22Rv1 (cell line): ENCODE measurements at regions not wholly inside any gene's neighbourhood (a gene's known extent, or its start where the extent isn't known, plus 50 kb on each side); places are given as distances from the start of the nearest gene placed in this dataset.

Experiments
- H3K27ac ChIP-seq: fragments of 450-650 bp; 2 replicates; pipeline ENCODE4 v1.5.1; 2017
- CTCF ChIP-seq: fragments of 450-650 bp; IDR thresholded peaks from 2 replicates; pipeline ENCODE4 v1.5.1; 2017; ENCODE audit warnings: mild to moderate bottlenecking
- ZFX ChIP-seq: fragments of 450-650 bp; IDR thresholded peaks from 2 replicates; pipeline ENCODE4 v1.6.1; 2017; ENCODE audit warnings: antibody characterized with exemption, borderline replicate concordance

DNA sequence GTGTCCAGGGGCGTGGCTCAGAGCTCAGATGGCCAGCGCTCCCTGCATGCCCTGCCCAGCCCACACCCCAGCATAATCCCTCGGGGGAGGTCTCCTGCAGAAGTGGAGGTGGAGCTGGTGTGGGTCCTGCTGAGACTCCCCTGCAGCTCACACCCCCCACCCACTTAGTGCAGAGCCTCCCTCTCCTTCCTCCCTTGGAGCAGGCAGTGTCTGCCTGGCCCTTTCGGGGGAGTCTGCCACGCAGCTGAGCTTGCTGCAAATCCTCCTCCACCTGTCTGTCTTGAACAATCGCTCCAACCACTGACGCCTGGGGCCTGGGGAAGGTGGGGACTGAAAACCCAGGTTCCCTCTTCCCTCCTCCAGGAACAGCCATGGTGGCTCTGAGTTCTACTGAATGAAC lies 219.7 kb upstream of the PPP2R2D start:
- H3K27ac ChIP-seq, result no peak overlapping the region
- TF ChIP-seq ZFX (no peak), CTCF (no peak)

DNA sequence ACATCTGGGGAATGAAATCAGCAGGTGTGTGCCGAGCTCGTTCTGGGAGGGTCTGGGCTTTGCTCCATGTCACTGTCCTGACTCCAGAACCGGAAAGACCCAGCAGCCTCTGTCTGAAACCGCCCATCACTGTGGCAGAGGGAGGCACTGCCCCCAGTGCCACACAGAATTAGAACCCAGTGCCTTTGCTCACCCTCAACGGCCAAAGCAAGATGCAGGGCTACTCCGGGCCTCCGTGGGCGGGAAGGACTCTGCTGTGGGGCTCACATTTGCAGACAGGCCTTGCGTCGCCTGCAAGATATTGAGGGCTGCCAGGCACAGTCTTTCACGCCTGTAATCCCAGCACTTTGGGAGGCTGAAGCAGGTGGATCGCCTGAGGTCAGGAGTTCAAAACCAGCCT lies 219.2 kb upstream of the PPP2R2D start:
- no peak overlapping the region for H3K27ac ChIP-seq
- TF ChIP-seq ZFX, result no peak
- TF ChIP-seq CTCF, result no peak

GRCh38 chr10:131682271-131682962 lies 218.4 kb upstream of the PPP2R2D start:
- no peak for TF ChIP-seq CTCF
- TF ChIP-seq ZFX, result no peak
- H3K27ac ChIP-seq, result no peak overlapping the region

DNA sequence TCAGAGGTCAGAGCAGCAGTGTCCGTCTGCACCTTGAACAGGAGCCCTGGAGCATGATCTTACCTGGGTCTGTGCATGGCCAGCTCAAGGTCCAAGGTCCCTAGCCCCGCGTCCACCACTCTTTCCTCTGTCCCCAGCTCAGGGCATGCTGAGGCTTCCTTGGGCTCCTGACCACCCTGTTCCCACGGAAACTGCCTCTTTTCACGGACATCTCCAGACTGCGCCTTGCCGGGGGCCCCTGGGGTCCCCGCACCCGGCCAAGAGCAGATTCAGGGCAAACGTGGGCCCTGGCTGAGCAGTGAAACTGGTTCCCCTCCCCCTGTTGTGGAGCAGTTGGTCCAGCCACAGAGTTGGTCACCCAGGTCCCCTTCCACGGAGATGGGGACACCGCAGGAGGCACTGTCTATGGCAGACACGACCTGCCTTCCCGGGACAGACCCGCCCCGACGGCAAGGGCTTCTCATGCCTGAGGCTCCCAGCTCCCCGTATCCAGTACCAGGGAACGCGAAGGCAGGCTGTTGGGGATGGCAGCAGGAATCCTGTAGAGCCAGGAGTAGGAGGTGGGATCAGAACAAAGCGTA lies 217.4 kb upstream of the PPP2R2D start:
- H3K27ac ChIP-seq, result no peak overlapping the region
- TF ChIP-seq CTCF, result no peak
- TF ChIP-seq ZFX, result no peak

DNA sequence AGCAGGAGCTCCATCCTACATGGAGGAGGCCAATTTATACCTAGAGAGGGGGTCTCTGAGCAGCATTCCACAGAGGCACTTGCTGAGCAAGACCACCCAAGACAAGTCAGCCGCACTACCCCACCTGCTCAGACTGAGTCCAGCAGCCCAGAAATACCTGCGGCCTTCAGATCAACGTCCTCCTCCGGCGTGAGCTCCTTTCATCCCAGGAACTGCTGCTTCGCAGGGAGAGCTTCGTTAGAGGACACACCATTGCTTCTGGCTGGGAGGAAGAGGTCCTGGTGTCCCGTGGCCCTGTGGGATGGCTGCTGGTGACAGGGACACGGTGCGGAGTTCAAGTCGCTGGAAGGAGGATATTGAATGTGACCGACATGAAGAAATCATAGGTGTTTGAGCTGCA lies 216.9 kb upstream of the PPP2R2D start:
- TF ChIP-seq CTCF (no peak), ZFX (no peak)
- no peak overlapping the region for H3K27ac ChIP-seq

GRCh38 chr10:131685007-131685406 lies 215.8 kb upstream of the PPP2R2D start:
- H3K27ac ChIP-seq, result no peak overlapping the region
- TF ChIP-seq CTCF (no peak), ZFX (no peak)

DNA sequence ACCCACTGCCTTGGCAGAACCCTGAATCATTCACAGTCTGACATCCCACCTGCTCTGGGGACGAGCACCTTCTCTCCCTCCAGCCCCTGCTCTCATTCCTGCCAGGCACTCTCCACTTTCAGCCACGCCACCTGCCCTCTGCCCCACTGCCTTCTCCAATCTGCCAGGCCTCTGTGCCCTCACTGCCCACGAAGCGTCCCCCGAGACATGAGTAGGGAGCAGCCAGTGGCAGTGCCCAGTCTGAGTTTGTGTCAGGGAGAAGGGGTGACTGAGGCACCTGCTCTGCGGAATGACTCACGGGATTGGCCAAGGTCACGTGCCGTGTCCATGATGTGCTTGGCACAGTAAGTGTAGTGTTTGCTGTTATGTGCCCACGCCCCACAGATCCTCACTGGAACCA lies 215.2 kb upstream of the PPP2R2D start:
- TF ChIP-seq CTCF (no peak), ZFX (no peak)
- H3K27ac ChIP-seq, result no peak overlapping the region
